ENCODE measurements at regions not wholly inside any gene's neighbourhood (a gene's known extent, or its start where the extent isn't known, plus 50 kb on each side); places are given as distances from the start of the nearest gene placed in this dataset.

- TF ChIP-seq EZH2 (IDR thresholded peaks at IDR 0.05; ENCODE audit: low read length, missing control alignments) (no peak), CTCF (conservative IDR thresholded peaks at IDR 0.05 in 1 of 2, IDR thresholded peaks at IDR 0.05 in 1 of 2; ENCODE audit: low read depth in 1 of 2, low read length in 2 of 2) (no peak)
Measured at GRCh38 chr17:68102318-68102758, 66.8 kb downstream of the KPNA2 start.

All from fibroblast of lung (primary cell).